ENCODE measurements at regions not wholly inside any gene's neighbourhood (a gene's known extent, or its start where the extent isn't known, plus 50 kb on each side); places are given as distances from the start of the nearest gene placed in this dataset.

DNA sequence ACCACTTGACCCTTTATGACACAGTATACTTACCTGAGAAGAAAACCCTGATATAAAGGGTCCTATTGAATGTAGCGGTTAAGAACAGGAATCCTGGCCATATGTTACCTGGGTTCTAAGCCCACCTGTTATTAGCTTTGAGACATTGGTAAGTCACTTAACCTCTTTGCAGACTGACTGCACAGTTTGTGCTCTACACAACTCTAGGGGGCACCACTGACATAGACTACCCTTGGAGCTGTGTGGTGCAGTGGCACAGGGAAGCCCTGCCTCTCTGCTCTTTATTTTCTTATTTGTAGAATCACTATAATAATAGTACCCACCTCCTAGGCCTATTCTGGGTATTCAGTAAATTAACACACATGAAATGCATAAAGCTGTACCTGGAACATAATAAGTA is 165.6 kb downstream of the C1orf94 start:
- TF ChIP-seq CTCF (IDR thresholded peaks at IDR 0.05) (no peak), POLR2A (IDR thresholded peaks at IDR 0.05) (no peak)

Measured in lower leg skin (tissue), 3 donors.